SIG-M5 treated with dmso at 0.1 percent for 504 hours (cell line): ENCODE measurements at regions not wholly inside any gene's neighbourhood (a gene's known extent, or its start where the extent isn't known, plus 50 kb on each side); places are given as distances from the start of the nearest gene placed in this dataset.
A peak's percentile ranks its signal among the peaks of the same experiment; 100 is the strongest.
"Not testable (repeated sequence)": the region's sequence is repeated elsewhere in the genome, so short reads cannot be mapped to it uniquely, and the experiment has no call there.

Experiments
- DNase-seq: peaks from one replicate; lab custom pipeline; 2025; ENCODE audit not compliant: unreplicated experiment; lab: John Stamatoyannopoulos, UW

DNA sequence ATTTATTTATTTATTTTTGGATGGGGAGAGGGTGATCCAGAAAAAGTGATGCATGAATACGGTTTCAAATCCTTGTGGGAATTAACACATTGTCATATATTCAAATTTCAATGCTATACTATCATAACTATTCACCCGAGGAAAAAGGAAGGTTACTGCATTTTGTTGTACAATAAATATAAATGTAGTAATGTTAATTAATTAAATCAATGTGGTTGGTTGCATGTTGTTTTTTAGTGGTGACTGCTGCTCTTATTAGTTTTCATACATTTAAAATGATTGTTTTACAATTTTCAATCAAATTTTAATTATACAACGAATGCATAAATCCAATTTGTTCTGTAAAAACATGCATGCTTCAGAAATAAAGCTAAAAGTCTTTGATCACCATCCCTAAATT, 180.5 kb downstream of the ZFP64 start:
- no peak for DNase-seq

- no peak for DNase-seq
Measured at GRCh38 chr20:52010541-52010940, 181.0 kb downstream of the ZFP64 start.

DNA sequence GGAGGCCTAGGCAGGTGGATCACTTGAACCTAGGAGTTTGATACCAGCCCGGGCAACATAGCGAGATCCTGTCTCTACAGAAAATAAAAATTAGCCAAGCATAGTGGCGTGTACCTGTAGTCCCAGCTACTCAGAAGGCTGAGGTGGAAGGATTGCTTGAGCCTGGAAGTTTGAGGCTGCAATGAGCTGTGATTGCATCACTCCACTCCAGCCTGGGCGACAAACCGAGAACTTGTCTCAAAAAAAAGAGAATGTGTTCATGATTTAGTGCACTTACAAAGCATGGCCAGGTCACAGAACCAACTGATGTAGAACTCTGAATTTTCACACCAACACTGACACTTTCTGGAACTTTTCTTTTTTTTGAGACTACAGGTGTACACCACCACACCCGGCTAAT, 182.7 kb downstream of the ZFP64 start:
- no peak for DNase-seq

- peak; percentile 49 for DNase-seq
Measured at GRCh38 chr20:52004715-52005114, 186.9 kb downstream of the ZFP64 start.

- no peak for DNase-seq
Measured at GRCh38 chr20:52004018-52004417, 187.6 kb downstream of the ZFP64 start.

DNA sequence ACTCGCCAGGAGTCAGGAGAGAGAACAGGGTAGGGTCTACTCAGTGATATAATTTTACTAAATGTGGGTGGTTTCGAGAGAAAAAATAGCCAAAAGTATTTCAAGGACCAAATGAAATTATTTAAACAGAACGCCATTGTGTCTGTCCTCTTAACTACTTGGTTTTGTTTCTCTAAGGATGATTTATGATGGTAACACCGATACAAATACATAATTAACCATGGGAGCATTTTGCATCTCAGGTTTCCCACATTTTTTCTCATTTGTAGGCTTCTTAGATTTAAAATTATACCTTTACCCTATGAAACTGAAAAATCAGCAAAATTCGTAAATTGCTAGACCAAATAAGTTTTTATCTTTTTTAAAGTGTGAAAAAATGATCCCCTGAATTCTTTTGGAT, 188.2 kb downstream of the ZFP64 start:
- DNase-seq, result no peak

- DNase-seq, result peak; percentile 78
Measured at GRCh38 chr20:52001999-52002666, 189.4 kb downstream of the ZFP64 start.

- DNase-seq, result not testable (repeated sequence)
Measured at GRCh38 chr20:51997281-51997936, 194.2 kb downstream of the ZFP64 start.

DNA sequence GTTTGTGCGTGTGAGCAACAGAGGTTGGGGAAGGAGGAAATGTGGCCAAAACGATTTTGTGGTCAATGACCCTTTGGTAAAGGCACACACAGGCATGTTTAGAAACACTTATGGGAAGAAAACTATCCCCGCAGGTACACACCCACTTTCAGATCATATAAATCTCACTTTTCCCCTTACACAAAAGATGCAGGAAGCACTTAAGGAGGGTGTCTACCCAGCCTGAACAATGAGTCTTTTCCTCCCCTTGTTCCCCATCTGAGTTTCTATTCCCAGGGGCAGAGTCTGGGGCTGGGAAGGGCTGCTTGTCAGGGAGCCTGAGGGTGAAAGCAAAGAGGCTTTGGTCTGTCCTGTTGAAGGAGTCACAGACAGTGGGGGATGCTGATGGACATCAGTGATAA, 193.2 kb upstream of the SALL4 start:
- DNase-seq, result no peak

GRCh38 chr20:51994751-51995417, 192.6 kb upstream of the SALL4 start:
- no peak for DNase-seq

DNA sequence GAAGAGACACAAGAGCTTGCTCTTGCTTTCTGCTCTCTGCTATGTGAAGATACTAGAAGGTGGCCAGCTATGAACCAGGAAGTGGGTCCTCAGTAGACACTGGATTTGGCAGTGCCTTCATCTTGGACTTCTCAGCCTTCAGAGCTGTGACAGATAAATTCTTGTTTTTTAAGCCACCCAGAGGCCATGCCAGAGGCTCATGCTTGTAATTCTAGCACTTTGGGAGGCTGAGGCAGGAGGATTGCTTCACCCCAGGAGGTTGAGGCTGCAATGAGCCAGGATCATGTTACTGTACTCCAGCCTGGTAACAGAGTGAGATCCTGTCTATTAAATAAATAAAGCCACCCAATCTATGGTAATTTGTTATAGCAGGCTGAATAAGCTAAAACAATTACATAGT, 185.5 kb upstream of the SALL4 start:
- DNase-seq, result peak; percentile 11

GRCh38 chr20:51985013-51985415, 182.7 kb upstream of the SALL4 start:
- DNase-seq, result peak; percentile 81

DNA sequence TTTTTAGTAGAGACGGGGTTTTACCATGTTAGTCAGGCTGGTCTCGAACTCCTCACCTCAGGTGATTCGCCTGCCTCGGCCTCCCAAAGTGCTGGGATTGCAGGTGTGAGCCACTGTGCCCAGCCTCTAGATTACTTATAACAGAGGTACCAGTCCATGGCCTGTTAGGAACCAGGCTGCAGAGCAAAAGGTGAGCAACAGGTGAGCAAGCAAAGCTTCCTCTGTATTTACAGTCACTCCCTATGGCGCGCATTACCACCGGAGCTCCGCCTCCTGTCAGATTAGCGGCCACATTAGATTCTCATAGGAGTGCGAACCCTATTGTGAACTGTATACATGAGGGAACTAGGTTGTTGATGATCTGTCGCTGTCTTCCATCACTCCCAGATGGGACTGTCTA, 178.0 kb upstream of the SALL4 start:
- DNase-seq, result no peak

DNA sequence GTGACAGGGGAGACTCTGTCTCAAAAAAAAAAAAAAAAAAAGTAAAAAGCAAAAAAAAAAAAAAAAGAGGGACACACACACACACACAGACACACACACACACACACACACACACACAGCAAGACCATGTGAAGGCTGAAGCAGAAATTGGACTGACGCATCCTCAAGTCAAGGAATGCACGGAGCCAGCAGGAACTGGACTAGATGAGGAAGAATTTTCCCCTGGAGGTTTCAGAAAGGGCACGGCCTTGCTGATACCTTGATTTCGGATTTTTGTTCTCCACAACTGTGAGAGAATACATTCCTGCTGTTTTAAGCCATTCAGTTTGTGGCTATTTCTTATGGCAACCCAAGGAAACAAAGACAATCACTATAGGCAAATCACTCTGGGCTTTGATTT, 176.9 kb upstream of the SALL4 start:
- DNase-seq, result no peak

GRCh38 chr20:51978070-51978501, 175.8 kb upstream of the SALL4 start:
- no peak for DNase-seq

GRCh38 chr20:51972056-51972455, 169.7 kb upstream of the SALL4 start:
- no peak for DNase-seq

DNA sequence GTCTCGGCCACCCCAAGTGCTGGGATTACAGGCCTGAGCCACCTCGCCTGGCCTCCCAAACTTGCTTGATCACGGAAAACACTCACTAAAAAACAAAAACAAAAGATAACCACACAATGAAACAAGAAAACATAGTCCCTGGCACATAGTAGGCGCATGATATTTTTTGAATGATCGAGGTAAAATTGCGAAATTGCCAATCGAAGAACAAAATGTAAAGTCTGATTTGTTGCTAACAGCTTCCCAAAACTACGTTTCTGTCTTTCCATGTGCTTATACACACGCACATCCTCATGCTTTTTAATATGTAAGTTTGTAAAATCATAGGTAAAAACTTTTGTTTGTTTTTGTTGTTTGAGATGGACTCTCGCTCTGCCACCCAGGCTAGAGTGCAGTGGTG, 168.5 kb upstream of the SALL4 start:
- no peak for DNase-seq

DNA sequence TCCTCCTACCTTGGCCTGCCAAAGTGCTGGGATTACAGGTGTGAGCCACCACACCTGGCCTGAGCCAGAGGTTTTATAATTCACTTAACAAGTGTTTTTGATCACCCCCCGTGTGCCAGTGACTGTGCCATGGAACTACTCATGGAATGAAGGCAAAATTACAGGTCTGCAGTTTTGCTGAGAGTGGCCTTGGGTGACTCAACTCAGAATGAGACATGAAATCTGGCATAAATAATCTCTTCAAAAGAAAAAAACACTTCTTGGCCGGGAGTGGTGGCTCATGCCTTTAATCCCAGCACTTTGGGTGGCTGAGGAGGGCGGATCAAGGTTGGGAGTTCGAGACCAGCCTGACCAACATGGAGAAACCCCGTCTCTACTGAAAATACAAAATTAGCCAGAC, 166.9 kb upstream of the SALL4 start:
- DNase-seq, result no peak

- no peak for DNase-seq
Measured at GRCh38 chr20:51968151-51968550, 165.8 kb upstream of the SALL4 start.

- DNase-seq, result peak; percentile 88
Measured at GRCh38 chr20:51966296-51966971, 164.1 kb upstream of the SALL4 start.

DNA sequence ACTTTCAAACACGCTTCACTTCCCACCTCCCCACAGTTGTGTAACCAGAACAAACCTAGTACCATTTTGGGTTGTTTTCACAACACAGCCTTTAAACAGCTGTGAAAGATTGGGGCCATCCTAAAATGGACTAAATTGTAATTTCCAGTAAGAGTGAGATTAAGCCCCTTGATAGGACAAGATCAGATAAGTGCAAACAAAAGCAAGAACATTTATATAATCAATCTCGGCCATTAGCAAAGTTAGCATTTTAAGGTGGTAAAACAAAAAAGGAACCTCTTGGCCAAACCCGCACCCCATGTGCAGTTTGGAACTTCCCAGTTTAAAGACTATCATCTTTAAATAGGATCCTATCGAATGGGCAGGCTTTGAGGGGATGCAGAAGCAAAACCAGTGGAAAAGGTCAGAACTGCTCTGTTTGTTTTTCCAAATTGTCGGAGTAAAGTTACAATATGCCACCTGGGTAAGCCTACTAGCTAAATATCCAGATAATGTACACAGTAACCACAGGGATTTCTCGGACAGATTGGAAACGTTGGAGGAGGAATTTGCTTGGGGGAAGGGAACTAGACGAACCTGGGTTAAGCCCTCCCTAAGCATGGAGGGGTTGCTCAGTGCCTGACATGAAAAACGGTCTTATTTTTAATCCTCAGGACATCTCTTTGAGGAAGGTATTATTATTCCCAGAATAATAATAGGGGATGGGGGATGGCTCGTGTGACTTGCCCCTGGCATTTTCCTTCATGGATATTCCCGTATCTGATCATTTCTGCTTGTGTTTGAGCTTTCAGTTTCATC, 159.8 kb upstream of the SALL4 start:
- DNase-seq, result no peak
